DMS79 treated with DMSO at 0.1 percent for 48 hours (cell line): ENCODE measurements at regions not wholly inside any gene's neighbourhood (a gene's known extent, or its start where the extent isn't known, plus 50 kb on each side); places are given as distances from the start of the nearest gene placed in this dataset.

Experiments
- DNase-seq: peaks from one replicate; lab custom pipeline; 2025; lab: John Stamatoyannopoulos, UW

- no peak for DNase-seq
Measured at GRCh38 chrX:3780564-3780963, 67.1 kb upstream of the PRKX start.

- no peak for DNase-seq
Measured at GRCh38 chrX:3779546-3779945, 66.1 kb upstream of the PRKX start.

DNA sequence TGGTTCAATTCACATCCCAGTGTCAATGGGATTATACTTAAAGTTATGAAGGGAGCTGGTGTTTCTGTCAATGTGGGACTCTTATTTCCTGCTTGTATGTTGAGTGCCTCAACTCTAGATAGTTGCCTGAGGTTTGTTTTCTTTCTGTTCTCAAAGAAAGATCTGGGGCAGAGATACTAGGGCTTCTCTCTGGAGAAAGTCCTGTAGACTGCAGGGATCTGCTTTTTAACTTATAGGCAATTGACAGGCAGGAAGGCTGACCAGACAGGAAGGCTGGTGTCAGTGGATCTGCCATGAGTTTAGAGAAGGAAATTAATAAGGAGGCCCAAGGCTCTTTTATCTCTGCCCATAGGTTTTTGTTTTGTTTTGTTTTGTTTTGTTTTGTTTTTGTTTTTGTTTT is 64.0 kb upstream of the PRKX start:
- DNase-seq, result no peak

- DNase-seq, result no peak
Measured at GRCh38 chrX:3771766-3772165, 58.3 kb upstream of the PRKX start.

DNA sequence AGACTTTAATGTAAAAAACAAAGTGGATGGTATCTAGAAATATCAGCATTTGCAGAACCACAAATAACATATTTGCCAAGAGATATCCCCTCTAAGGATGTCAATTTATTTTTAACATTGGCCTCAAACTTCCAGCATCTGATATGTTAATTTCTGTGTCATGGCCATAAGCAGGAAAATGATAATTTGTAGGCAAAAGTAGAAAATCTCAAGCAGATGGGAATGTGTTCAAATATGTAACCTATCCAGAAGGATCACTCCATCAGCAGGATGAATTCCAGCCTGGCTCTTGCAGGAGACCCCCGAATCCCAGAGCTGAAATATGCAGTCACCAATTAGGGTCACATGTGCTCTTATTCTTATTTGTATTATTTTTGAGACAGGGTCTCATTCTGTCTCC is 55.4 kb upstream of the PRKX start:
- DNase-seq, result no peak
